ENCODE measurements at regions not wholly inside any gene's neighbourhood (a gene's known extent, or its start where the extent isn't known, plus 50 kb on each side); places are given as distances from the start of the nearest gene placed in this dataset.
"Not testable (repeated sequence)": the region's sequence is repeated elsewhere in the genome, so short reads cannot be mapped to it uniquely, and the experiment has no call there.

- no CpG with 5 or more reads among the region's 1 CpG for whole genome bisulfite sequencing (ENCODE audit: insufficient coverage)
- no peak overlapping the region for H3K4me3 ChIP-seq (ENCODE audit: low read length)
- no peak overlapping the region for H3K27ac ChIP-seq (ENCODE audit: low read length)
- H3K27me3 ChIP-seq (ENCODE audit: control insufficient read depth, insufficient read depth, low read length): no peaks in the 10 kb centered on the region
- H3K9me3 ChIP-seq (replicated peaks; ENCODE audit: control insufficient read depth, low read depth, low read length): peaks cover 7% of the 10 kb centered on the region
- no peak for DNase-seq
- H3K36me3 ChIP-seq (ENCODE audit: control insufficient read depth, insufficient read depth, low read length): no peaks in the 10 kb centered on the region
- no peaks in the 10 kb centered on the region for H3K4me1 ChIP-seq (ENCODE audit: control insufficient read depth, insufficient read depth, low read length)
Measured at GRCh38 chr18:29741461-29741860, 1301.1 kb downstream of the DSC3 start.

- DNase-seq: no peak
- H3K36me3 ChIP-seq (ENCODE audit: control insufficient read depth, insufficient read depth, low read length): no peaks in the 10 kb centered on the region
- peaks cover 9% of the 10 kb centered on the region for H3K9me3 ChIP-seq (replicated peaks; ENCODE audit: control insufficient read depth, low read depth, low read length)
- no peak overlapping the region for H3K4me3 ChIP-seq (ENCODE audit: low read length)
- H3K4me1 ChIP-seq (ENCODE audit: control insufficient read depth, insufficient read depth, low read length): no peaks in the 10 kb centered on the region
- WGBS (ENCODE audit: insufficient coverage): 97% methylated on average over 4 of the region's 4 CpGs
- no peak overlapping the region for H3K27ac ChIP-seq (ENCODE audit: low read length)
- H3K27me3 ChIP-seq (ENCODE audit: control insufficient read depth, insufficient read depth, low read length): no peaks in the 10 kb centered on the region
Measured at GRCh38 chr18:29737620-29738019, 1304.9 kb downstream of the DSC3 start.

GRCh38 chr18:29737190-29737589 lies 1305.4 kb downstream of the DSC3 start:
- H3K4me1 ChIP-seq (ENCODE audit: control insufficient read depth, insufficient read depth, low read length): no peaks in the 10 kb centered on the region
- peaks cover 9% of the 10 kb centered on the region for H3K9me3 ChIP-seq (replicated peaks; ENCODE audit: control insufficient read depth, low read depth, low read length)
- no peaks in the 10 kb centered on the region for H3K27me3 ChIP-seq (ENCODE audit: control insufficient read depth, insufficient read depth, low read length)
- no peak for DNase-seq
- no peak overlapping the region for H3K4me3 ChIP-seq (ENCODE audit: low read length)
- H3K27ac ChIP-seq (ENCODE audit: low read length): no peak overlapping the region
- no peaks in the 10 kb centered on the region for H3K36me3 ChIP-seq (ENCODE audit: control insufficient read depth, insufficient read depth, low read length)
- 100% methylated on average over 2 of the region's 3 CpGs for WGBS (ENCODE audit: insufficient coverage)

- no peaks in the 10 kb centered on the region for H3K27me3 ChIP-seq (ENCODE audit: control insufficient read depth, insufficient read depth, low read length)
Measured at GRCh38 chr18:29730073-29730472, 1312.5 kb downstream of the DSC3 start.

GRCh38 chr18:29726646-29727045 lies 1315.9 kb downstream of the DSC3 start:
- WGBS (ENCODE audit: insufficient coverage): no CpG with 5 or more reads among the region's 2 CpGs
- Histone ChIP-seq H3K27ac (ENCODE audit: low read length) (no peak overlapping the region), H3K4me1 (ENCODE audit: control insufficient read depth, insufficient read depth, low read length) (no peaks in the 10 kb centered on the region), H3K27me3 (ENCODE audit: control insufficient read depth, insufficient read depth, low read length) (no peaks in the 10 kb centered on the region), H3K36me3 (ENCODE audit: control insufficient read depth, insufficient read depth, low read length) (no peaks in the 10 kb centered on the region), H3K9me3 (replicated peaks; ENCODE audit: control insufficient read depth, low read depth, low read length) (peaks cover 6% of the 10 kb centered on the region), H3K4me3 (ENCODE audit: low read length) (no peak overlapping the region)
- DNase-seq: no peak

More at GRCh38 chr18:29730073-29730472, 1312.5 kb downstream of the DSC3 start:
- Histone ChIP-seq H3K36me3 (ENCODE audit: control insufficient read depth, insufficient read depth, low read length) (no peaks in the 10 kb centered on the region), H3K4me3 (ENCODE audit: low read length) (no peak overlapping the region), H3K27ac (ENCODE audit: low read length) (no peak overlapping the region), H3K4me1 (ENCODE audit: control insufficient read depth, insufficient read depth, low read length) (no peaks in the 10 kb centered on the region), H3K9me3 (replicated peaks; ENCODE audit: control insufficient read depth, low read depth, low read length) (peaks cover 8% of the 10 kb centered on the region)
- DNase-seq: no peak
- WGBS (ENCODE audit: insufficient coverage): no CpG with 5 or more reads among the region's 4 CpGs

GRCh38 chr18:29723486-29723885 lies 1319.1 kb downstream of the DSC3 start:
- H3K4me1 ChIP-seq (ENCODE audit: control insufficient read depth, insufficient read depth, low read length); H3K27ac ChIP-seq (ENCODE audit: low read length); DNase-seq; H3K9me3 ChIP-seq (replicated peaks; ENCODE audit: control insufficient read depth, low read depth, low read length); H3K4me3 ChIP-seq (ENCODE audit: low read length); H3K36me3 ChIP-seq (ENCODE audit: control insufficient read depth, insufficient read depth, low read length); H3K27me3 ChIP-seq (ENCODE audit: control insufficient read depth, insufficient read depth, low read length): not testable (repeated sequence)
- 97% methylated on average over 14 of the region's 21 CpGs for WGBS (ENCODE audit: insufficient coverage)

GRCh38 chr18:29715960-29716359 lies 1326.6 kb downstream of the DSC3 start:
- H3K27ac ChIP-seq (ENCODE audit: low read length); DNase-seq; H3K27me3 ChIP-seq (ENCODE audit: control insufficient read depth, insufficient read depth, low read length); H3K36me3 ChIP-seq (ENCODE audit: control insufficient read depth, insufficient read depth, low read length); H3K9me3 ChIP-seq (replicated peaks; ENCODE audit: control insufficient read depth, low read depth, low read length); H3K4me1 ChIP-seq (ENCODE audit: control insufficient read depth, insufficient read depth, low read length); H3K4me3 ChIP-seq (ENCODE audit: low read length): not testable (repeated sequence)
- 94% methylated on average over 3 of the region's 8 CpGs for WGBS (ENCODE audit: insufficient coverage)

GRCh38 chr18:29712785-29713184 lies 1329.8 kb downstream of the DSC3 start:
- Histone ChIP-seq H3K4me3 (ENCODE audit: low read length) (no peak overlapping the region), H3K27me3 (ENCODE audit: control insufficient read depth, insufficient read depth, low read length) (no peaks in the 10 kb centered on the region), H3K9me3 (replicated peaks; ENCODE audit: control insufficient read depth, low read depth, low read length) (no peaks in the 10 kb centered on the region), H3K36me3 (ENCODE audit: control insufficient read depth, insufficient read depth, low read length) (no peaks in the 10 kb centered on the region), H3K27ac (ENCODE audit: low read length) (no peak overlapping the region), H3K4me1 (ENCODE audit: control insufficient read depth, insufficient read depth, low read length) (no peaks in the 10 kb centered on the region)
- DNase-seq: peak; percentile 10
- 26% methylated on average over 3 of the region's 5 CpGs for WGBS (ENCODE audit: insufficient coverage)

GRCh38 chr18:29711932-29712331 lies 1330.6 kb downstream of the DSC3 start:
- no peak overlapping the region for H3K4me3 ChIP-seq (ENCODE audit: low read length)
- no peak for DNase-seq
- H3K9me3 ChIP-seq (replicated peaks; ENCODE audit: control insufficient read depth, low read depth, low read length): no peaks in the 10 kb centered on the region
- H3K4me1 ChIP-seq (ENCODE audit: control insufficient read depth, insufficient read depth, low read length): no peaks in the 10 kb centered on the region
- no peak overlapping the region for H3K27ac ChIP-seq (ENCODE audit: low read length)
- no peaks in the 10 kb centered on the region for H3K27me3 ChIP-seq (ENCODE audit: control insufficient read depth, insufficient read depth, low read length)
- WGBS (ENCODE audit: insufficient coverage): 94% methylated on average over 6 of the region's 8 CpGs
- H3K36me3 ChIP-seq (ENCODE audit: control insufficient read depth, insufficient read depth, low read length): no peaks in the 10 kb centered on the region

- no peak for DNase-seq
- no CpG with 5 or more reads among the region's 1 CpG for WGBS (ENCODE audit: insufficient coverage)
- no peaks in the 10 kb centered on the region for H3K4me1 ChIP-seq (ENCODE audit: control insufficient read depth, insufficient read depth, low read length)
Measured at GRCh38 chr18:29693334-29693733, 1349.2 kb downstream of the DSC3 start.

GRCh38 chr18:29681578-29681977 lies 1361.0 kb downstream of the DSC3 start:
- DNase-seq: no peak
- 92% methylated on average over 2 of the region's 4 CpGs for WGBS (ENCODE audit: insufficient coverage)
- Histone ChIP-seq H3K27me3 (ENCODE audit: control insufficient read depth, insufficient read depth, low read length) (no peaks in the 10 kb centered on the region), H3K27ac (ENCODE audit: low read length) (no peak overlapping the region), H3K4me1 (ENCODE audit: control insufficient read depth, insufficient read depth, low read length) (no peaks in the 10 kb centered on the region), H3K36me3 (ENCODE audit: control insufficient read depth, insufficient read depth, low read length) (no peaks in the 10 kb centered on the region), H3K9me3 (replicated peaks; ENCODE audit: control insufficient read depth, low read depth, low read length) (peaks cover 9% of the 10 kb centered on the region), H3K4me3 (ENCODE audit: low read length) (no peak overlapping the region)

More at GRCh38 chr18:29693334-29693733, 1349.2 kb downstream of the DSC3 start:
- Histone ChIP-seq H3K27me3 (ENCODE audit: control insufficient read depth, insufficient read depth, low read length) (no peaks in the 10 kb centered on the region), H3K9me3 (replicated peaks; ENCODE audit: control insufficient read depth, low read depth, low read length) (peaks cover 5% of the 10 kb centered on the region), H3K4me3 (ENCODE audit: low read length) (no peak overlapping the region), H3K27ac (ENCODE audit: low read length) (no peak overlapping the region), H3K36me3 (ENCODE audit: control insufficient read depth, insufficient read depth, low read length) (no peaks in the 10 kb centered on the region)

All from muscle of leg (tissue), 3 donors.